Tibial nerve (tissue), 4 donors: ENCODE measurements at regions not wholly inside any gene's neighbourhood (a gene's known extent, or its start where the extent isn't known, plus 50 kb on each side); places are given as distances from the start of the nearest gene placed in this dataset.

Experiments
- CTCF ChIP-seq, 5 experiments: fragments of 200-600 bp in 3 of 5; fragments of 450-650 bp in 2 of 5; sonication (generic) in 3 of 5; IDR thresholded peaks; one replicate each; pipeline ENCODE4 v1.5.1; 2016 to 2019; ENCODE audit warnings: antibody characterized with exemption in 5 of 5, mild to moderate bottlenecking in 3 of 5, moderate library complexity in 2 of 5
- EP300 ChIP-seq, 2 donors: sonication (generic); formaldehyde crosslinking; IDR thresholded peaks; one replicate each; pipeline ENCODE4 v1.6.1; 2017; ENCODE audit warnings: antibody characterized with exemption in 2 of 2, mild to moderate bottlenecking in 1 of 2
- POLR2A ChIP-seq, 2 donors: fragments of 450-650 bp; IDR thresholded peaks; one replicate each; pipeline ENCODE4 v1.6.1; 2017; ENCODE audit warnings: antibody characterized with exemption in 2 of 2, mild to moderate bottlenecking in 2 of 2, moderate library complexity in 2 of 2

DNA sequence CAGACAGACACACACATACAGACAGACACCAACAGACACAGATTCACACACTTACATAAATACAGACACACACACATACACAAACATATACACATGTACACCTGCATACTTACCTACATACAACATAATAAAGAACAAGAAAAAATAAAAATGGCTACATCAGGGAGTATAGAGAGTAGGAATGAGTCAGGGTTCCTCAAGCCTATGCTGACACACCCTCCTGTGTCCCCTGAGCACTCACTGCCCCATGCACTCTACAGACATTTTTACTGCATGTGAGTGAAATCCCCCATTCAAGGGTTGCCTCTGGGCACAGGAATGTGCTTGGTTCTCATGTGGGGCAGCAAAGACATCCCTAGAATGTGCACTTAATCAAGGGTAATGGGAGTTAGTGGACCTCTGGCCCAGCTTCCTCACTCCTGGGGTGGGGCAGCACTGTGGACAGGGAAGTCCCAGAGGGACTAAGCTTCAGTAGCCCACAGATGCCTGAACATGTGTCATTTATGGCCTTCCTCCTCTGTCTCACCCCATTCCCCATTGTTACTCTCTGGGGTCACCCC, 185.9 kb upstream of the FOXA2 start:
- TF ChIP-seq CTCF (IDR thresholded peaks at IDR 0.05) (no peak), POLR2A (IDR thresholded peaks at IDR 0.05) (no peak), EP300 (IDR thresholded peaks at IDR 0.05) (no peak)
